Right lobe of liver (tissue), 4 donors: ENCODE measurements at regions not wholly inside any gene's neighbourhood (a gene's known extent, or its start where the extent isn't known, plus 50 kb on each side); places are given as distances from the start of the nearest gene placed in this dataset.

Experiments used
- POLR2A ChIP-seq: fragments of 450-650 bp; IDR thresholded peaks from one replicate; pipeline ENCODE4 v1.6.1; 2017; ENCODE audit warnings: antibody characterized with exemption, mild to moderate bottlenecking
- TF ChIP-seq, protein P1 (sequence below), 4 donors: fragments of 200-600 bp in 3 of 4; fragments of 450-650 bp in 1 of 4; IDR thresholded peaks; one replicate each; pipeline versions ENCODE4 v1.5.1 to v1.8.0; 2016 to 2022; ENCODE audit warnings: antibody characterized with exemption in 4 of 4, mild to moderate bottlenecking in 2 of 4
- donor health status: DM: no; HTN: no; CAD: no.
- donor health status: DM: no; HTN: no; CAD: no.
- donor health status: DM: no; HTN: yes; CAD: no.

DNA sequence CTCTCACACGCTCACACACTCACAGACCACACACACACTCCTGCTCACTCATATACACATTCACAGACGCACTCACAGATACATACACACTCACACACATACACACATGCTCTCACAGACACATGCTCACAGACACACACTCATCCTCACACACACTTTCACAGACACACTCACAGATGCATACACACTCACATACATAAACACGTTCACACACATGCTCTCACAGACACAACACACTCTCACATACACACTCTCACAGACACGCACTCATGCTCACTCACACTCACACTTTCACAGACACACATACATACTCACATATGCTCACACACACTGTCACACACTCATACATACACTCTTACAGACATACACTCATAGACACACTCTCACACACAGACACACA, 82.2 kb downstream of the IRX2 start:
- TF ChIP-seq, protein P1, sequence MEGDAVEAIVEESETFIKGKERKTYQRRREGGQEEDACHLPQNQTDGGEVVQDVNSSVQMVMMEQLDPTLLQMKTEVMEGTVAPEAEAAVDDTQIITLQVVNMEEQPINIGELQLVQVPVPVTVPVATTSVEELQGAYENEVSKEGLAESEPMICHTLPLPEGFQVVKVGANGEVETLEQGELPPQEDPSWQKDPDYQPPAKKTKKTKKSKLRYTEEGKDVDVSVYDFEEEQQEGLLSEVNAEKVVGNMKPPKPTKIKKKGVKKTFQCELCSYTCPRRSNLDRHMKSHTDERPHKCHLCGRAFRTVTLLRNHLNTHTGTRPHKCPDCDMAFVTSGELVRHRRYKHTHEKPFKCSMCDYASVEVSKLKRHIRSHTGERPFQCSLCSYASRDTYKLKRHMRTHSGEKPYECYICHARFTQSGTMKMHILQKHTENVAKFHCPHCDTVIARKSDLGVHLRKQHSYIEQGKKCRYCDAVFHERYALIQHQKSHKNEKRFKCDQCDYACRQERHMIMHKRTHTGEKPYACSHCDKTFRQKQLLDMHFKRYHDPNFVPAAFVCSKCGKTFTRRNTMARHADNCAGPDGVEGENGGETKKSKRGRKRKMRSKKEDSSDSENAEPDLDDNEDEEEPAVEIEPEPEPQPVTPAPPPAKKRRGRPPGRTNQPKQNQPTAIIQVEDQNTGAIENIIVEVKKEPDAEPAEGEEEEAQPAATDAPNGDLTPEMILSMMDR (IDR thresholded peaks at IDR 0.05), result no peak
- no peak for TF ChIP-seq POLR2A
